Loucy (cell line): ENCODE measurements at regions not wholly inside any gene's neighbourhood (a gene's known extent, or its start where the extent isn't known, plus 50 kb on each side); places are given as distances from the start of the nearest gene placed in this dataset.

Experiments used
- EZH2phosphoT487 ChIP-seq: fragments of 200-600 bp; IDR thresholded peaks from 2 replicates; pipeline ENCODE4 v1.6.1; 2018; ENCODE audit warnings: antibody characterized with exemption, mild to moderate bottlenecking, moderate library complexity, borderline replicate concordance
- TF ChIP-seq, protein P1 (sequence below): fragments of 200-600 bp; sonication (generic); conservative IDR thresholded peaks from 2 replicates; pipeline ENCODE4 v1.5.1; 2014; ENCODE audit warnings: mild to moderate bottlenecking, antibody characterized with exemption, low read length

DNA sequence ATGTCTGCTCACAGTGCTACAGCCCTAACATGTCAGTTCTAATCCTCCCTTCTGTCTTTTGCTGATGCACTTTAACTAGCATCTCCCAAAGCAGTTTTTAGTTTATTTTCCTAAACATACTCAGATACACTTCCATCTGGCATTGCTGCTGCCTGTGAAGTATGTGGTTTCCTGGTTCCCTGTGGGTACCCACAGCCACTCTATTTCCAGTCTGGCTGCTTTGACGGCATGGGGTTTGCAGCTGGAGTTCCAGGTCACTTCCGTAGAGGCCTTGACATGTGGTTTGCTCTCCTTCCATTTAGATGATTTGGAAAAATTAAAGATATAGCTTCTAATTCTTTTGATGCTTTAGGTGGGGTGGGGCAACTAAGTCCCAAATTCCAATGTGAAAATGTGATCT lies 375.5 kb downstream of the PCDH20 start:
- TF ChIP-seq, protein P1, sequence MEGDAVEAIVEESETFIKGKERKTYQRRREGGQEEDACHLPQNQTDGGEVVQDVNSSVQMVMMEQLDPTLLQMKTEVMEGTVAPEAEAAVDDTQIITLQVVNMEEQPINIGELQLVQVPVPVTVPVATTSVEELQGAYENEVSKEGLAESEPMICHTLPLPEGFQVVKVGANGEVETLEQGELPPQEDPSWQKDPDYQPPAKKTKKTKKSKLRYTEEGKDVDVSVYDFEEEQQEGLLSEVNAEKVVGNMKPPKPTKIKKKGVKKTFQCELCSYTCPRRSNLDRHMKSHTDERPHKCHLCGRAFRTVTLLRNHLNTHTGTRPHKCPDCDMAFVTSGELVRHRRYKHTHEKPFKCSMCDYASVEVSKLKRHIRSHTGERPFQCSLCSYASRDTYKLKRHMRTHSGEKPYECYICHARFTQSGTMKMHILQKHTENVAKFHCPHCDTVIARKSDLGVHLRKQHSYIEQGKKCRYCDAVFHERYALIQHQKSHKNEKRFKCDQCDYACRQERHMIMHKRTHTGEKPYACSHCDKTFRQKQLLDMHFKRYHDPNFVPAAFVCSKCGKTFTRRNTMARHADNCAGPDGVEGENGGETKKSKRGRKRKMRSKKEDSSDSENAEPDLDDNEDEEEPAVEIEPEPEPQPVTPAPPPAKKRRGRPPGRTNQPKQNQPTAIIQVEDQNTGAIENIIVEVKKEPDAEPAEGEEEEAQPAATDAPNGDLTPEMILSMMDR: no peak
- no peak for TF ChIP-seq EZH2phosphoT487
